WTC11 (cell line): ENCODE measurements at regions not wholly inside any gene's neighbourhood (a gene's known extent, or its start where the extent isn't known, plus 50 kb on each side); places are given as distances from the start of the nearest gene placed in this dataset.
"Not testable (repeated sequence)": the region's sequence is repeated elsewhere in the genome, so short reads cannot be mapped to it uniquely, and the experiment has no call there.

Source experiments
- AFF4 ChIP-seq: sonication (generic); formaldehyde crosslinking; IDR thresholded peaks from 2 replicates; pipeline ENCODE4 v1.8.1; 2023; ENCODE audit warnings: mild to moderate bottlenecking, missing genetic modification reagents, borderline replicate concordance
- CBFB ChIP-seq: sonication (generic); formaldehyde crosslinking; IDR thresholded peaks from 2 replicates; pipeline ENCODE4 v1.8.1; 2022; ENCODE audit warnings: mild to moderate bottlenecking, low read depth, missing genetic modification reagents
- CREM ChIP-seq: sonication (generic); formaldehyde crosslinking; IDR thresholded peaks from 2 replicates; pipeline ENCODE4 v1.8.1; 2022; ENCODE audit warnings: mild to moderate bottlenecking, missing genetic modification reagents, moderate library complexity
- FOXJ3 ChIP-seq: sonication (generic); formaldehyde crosslinking; IDR thresholded peaks from 2 replicates; pipeline ENCODE4 v1.9.0; 2021; ENCODE audit warnings: missing genetic modification reagents, mild to moderate bottlenecking, borderline replicate concordance
- FOXP1 ChIP-seq: sonication (generic); formaldehyde crosslinking; IDR thresholded peaks from 2 replicates; pipeline ENCODE4 v1.8.0; 2022; ENCODE audit warnings: missing genetic modification reagents, mild to moderate bottlenecking, moderate library complexity, borderline replicate concordance
- GABPB1 ChIP-seq: sonication (generic); formaldehyde crosslinking; IDR thresholded peaks from 2 replicates; pipeline ENCODE4 v1.8.1; 2023; ENCODE audit warnings: mild to moderate bottlenecking, missing genetic modification reagents
- NFYB ChIP-seq: sonication (generic); formaldehyde crosslinking; conservative IDR thresholded peaks from 2 replicates; pipeline ENCODE4 v1.8.0; 2022; ENCODE audit warnings: low read depth, missing genetic modification reagents
- SMAD3 ChIP-seq: sonication (generic); formaldehyde crosslinking; IDR thresholded peaks from 2 replicates; pipeline ENCODE4 v1.8.0; 2022; ENCODE audit warnings: missing genetic modification reagents, mild to moderate bottlenecking, borderline replicate concordance
- ZNF423 ChIP-seq: fragments of 250-450 bp; sonication (Bioruptor Pico); IDR thresholded peaks from 2 replicates; pipeline ENCODE4 v2.1.2; 2022; ENCODE audit warnings: mild to moderate bottlenecking, moderate library complexity
- TF ChIP-seq, protein P1 (sequence below): fragments of 200-600 bp; IDR thresholded peaks from 2 replicates; pipeline ENCODE4 v1.8.0; 2022; ENCODE audit warnings: antibody characterized with exemption
- TF ChIP-seq, protein P2 (sequence below): sonication (generic); formaldehyde crosslinking; IDR thresholded peaks from 2 replicates; pipeline ENCODE4 v1.8.1; 2022; ENCODE audit warnings: missing genetic modification reagents, borderline replicate concordance
- TF ChIP-seq, protein P3 (sequence below): sonication (generic); formaldehyde crosslinking; IDR thresholded peaks from 2 replicates; pipeline ENCODE4 v1.8.1; 2023; ENCODE audit warnings: mild to moderate bottlenecking, missing genetic modification reagents, moderate library complexity
- TF ChIP-seq, protein P4 (sequence below): sonication (generic); formaldehyde crosslinking; IDR thresholded peaks from 2 replicates; pipeline ENCODE4 v1.8.0; 2022; ENCODE audit warnings: missing genetic modification reagents

GRCh38 chr10:50683198-50683751 lies 56.5 kb upstream of the ASAH2B start:
- TF ChIP-seq, protein P1, sequence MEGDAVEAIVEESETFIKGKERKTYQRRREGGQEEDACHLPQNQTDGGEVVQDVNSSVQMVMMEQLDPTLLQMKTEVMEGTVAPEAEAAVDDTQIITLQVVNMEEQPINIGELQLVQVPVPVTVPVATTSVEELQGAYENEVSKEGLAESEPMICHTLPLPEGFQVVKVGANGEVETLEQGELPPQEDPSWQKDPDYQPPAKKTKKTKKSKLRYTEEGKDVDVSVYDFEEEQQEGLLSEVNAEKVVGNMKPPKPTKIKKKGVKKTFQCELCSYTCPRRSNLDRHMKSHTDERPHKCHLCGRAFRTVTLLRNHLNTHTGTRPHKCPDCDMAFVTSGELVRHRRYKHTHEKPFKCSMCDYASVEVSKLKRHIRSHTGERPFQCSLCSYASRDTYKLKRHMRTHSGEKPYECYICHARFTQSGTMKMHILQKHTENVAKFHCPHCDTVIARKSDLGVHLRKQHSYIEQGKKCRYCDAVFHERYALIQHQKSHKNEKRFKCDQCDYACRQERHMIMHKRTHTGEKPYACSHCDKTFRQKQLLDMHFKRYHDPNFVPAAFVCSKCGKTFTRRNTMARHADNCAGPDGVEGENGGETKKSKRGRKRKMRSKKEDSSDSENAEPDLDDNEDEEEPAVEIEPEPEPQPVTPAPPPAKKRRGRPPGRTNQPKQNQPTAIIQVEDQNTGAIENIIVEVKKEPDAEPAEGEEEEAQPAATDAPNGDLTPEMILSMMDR: not testable (repeated sequence)
- TF ChIP-seq, protein P2, sequence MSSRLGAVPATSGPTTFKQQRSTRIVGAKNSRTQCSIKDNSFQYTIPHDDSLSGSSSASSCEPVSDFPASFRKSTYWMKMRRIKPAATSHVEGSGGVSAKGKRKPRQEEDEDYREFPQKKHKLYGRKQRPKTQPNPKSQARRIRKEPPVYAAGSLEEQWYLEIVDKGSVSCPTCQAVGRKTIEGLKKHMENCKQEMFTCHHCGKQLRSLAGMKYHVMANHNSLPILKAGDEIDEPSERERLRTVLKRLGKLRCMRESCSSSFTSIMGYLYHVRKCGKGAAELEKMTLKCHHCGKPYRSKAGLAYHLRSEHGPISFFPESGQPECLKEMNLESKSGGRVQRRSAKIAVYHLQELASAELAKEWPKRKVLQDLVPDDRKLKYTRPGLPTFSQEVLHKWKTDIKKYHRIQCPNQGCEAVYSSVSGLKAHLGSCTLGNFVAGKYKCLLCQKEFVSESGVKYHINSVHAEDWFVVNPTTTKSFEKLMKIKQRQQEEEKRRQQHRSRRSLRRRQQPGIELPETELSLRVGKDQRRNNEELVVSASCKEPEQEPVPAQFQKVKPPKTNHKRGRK (CRISPR knock-in tag): not testable (repeated sequence)
- TF ChIP-seq, protein P3, sequence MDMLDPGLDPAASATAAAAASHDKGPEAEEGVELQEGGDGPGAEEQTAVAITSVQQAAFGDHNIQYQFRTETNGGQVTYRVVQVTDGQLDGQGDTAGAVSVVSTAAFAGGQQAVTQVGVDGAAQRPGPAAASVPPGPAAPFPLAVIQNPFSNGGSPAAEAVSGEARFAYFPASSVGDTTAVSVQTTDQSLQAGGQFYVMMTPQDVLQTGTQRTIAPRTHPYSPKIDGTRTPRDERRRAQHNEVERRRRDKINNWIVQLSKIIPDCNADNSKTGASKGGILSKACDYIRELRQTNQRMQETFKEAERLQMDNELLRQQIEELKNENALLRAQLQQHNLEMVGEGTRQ (CRISPR knock-in tag): not testable (repeated sequence)
- TF ChIP-seq ZNF423; SMAD3 (CRISPR knock-in tag); AFF4 (CRISPR knock-in tag); CBFB; NFYB (CRISPR knock-in tag); FOXP1; GABPB1 (CRISPR knock-in tag); CREM (CRISPR knock-in tag); FOXJ3 (CRISPR knock-in tag): not testable (repeated sequence)
- TF ChIP-seq, protein P4, sequence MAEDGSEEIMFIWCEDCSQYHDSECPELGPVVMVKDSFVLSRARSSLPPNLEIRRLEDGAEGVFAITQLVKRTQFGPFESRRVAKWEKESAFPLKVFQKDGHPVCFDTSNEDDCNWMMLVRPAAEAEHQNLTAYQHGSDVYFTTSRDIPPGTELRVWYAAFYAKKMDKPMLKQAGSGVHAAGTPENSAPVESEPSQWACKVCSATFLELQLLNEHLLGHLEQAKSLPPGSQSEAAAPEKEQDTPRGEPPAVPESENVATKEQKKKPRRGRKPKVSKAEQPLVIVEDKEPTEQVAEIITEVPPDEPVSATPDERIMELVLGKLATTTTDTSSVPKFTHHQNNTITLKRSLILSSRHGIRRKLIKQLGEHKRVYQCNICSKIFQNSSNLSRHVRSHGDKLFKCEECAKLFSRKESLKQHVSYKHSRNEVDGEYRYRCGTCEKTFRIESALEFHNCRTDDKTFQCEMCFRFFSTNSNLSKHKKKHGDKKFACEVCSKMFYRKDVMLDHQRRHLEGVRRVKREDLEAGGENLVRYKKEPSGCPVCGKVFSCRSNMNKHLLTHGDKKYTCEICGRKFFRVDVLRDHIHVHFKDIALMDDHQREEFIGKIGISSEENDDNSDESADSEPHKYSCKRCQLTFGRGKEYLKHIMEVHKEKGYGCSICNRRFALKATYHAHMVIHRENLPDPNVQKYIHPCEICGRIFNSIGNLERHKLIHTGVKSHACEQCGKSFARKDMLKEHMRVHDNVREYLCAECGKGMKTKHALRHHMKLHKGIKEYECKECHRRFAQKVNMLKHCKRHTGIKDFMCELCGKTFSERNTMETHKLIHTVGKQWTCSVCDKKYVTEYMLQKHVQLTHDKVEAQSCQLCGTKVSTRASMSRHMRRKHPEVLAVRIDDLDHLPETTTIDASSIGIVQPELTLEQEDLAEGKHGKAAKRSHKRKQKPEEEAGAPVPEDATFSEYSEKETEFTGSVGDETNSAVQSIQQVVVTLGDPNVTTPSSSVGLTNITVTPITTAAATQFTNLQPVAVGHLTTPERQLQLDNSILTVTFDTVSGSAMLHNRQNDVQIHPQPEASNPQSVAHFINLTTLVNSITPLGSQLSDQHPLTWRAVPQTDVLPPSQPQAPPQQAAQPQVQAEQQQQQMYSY (CRISPR knock-in tag): not testable (repeated sequence)
